Loucy (cell line): ENCODE measurements at regions not wholly inside any gene's neighbourhood (a gene's known extent, or its start where the extent isn't known, plus 50 kb on each side); places are given as distances from the start of the nearest gene placed in this dataset.

Experiments
- H2AFZ ChIP-seq: fragments of 200-600 bp; sonication (generic); 2 replicates; pipeline ENCODE4 v1.6.0; 2016; ENCODE audit warnings: antibody characterized with exemption, mild to moderate bottlenecking, low read length, moderate library complexity
- H3F3A ChIP-seq: fragments of 200-600 bp; 2 replicates; pipeline ENCODE4 v1.6.0; 2016; ENCODE audit warnings: antibody characterized with exemption, low read depth, mild to moderate bottlenecking
- H3K27me3 ChIP-seq: fragments of 200-600 bp; sonication (generic); 2 replicates; pipeline ENCODE4 v1.6.1; 2014; ENCODE audit warnings: low read length, mild to moderate bottlenecking; ENCODE audit not compliant: insufficient read depth, poor library complexity, severe bottlenecking
- H3K36me3 ChIP-seq: fragments of 200-600 bp; sonication (generic); 2 replicates; pipeline ENCODE4 v1.6.1; 2016; ENCODE audit warnings: low read length; ENCODE audit not compliant: insufficient read depth
- H3K4me1 ChIP-seq: fragments of 200-600 bp; sonication (generic); 2 replicates; pipeline ENCODE4 v1.5.1; 2014; ENCODE audit warnings: low read length, mild to moderate bottlenecking; ENCODE audit not compliant: insufficient read depth, poor library complexity, severe bottlenecking
- H3K4me2 ChIP-seq: fragments of 200-600 bp; sonication (generic); 2 replicates; pipeline ENCODE4 v1.6.0; 2014; ENCODE audit warnings: antibody characterized with exemption, low read length, low read depth, mild to moderate bottlenecking; ENCODE audit not compliant: poor library complexity, severe bottlenecking
- H3K4me3 ChIP-seq: fragments of 200-600 bp; sonication (generic); 2 replicates; pipeline ENCODE4 v1.5.1; 2014; ENCODE audit warnings: low read length, mild to moderate bottlenecking, mixed read lengths; ENCODE audit not compliant: poor library complexity, severe bottlenecking
- H3K79me2 ChIP-seq: fragments of 200-600 bp; sonication (generic); 2 replicates; pipeline ENCODE4 v1.6.1; 2014; ENCODE audit warnings: low read length; ENCODE audit not compliant: insufficient read depth
- H3K9ac ChIP-seq: fragments of 200-600 bp; sonication (generic); 2 replicates; pipeline ENCODE4 v1.6.0; 2014; ENCODE audit warnings: mild to moderate bottlenecking, low read depth, low read length, moderate library complexity; ENCODE audit not compliant: poor library complexity, severe bottlenecking
- H3K9me2 ChIP-seq: fragments of 200-600 bp; sonication (generic); replicated peaks from 2 replicates; pipeline ENCODE4 v1.6.1; 2016; ENCODE audit warnings: low read depth, low read length, mixed read lengths
- H3K9me3 ChIP-seq: fragments of 200-600 bp; sonication (generic); 2 replicates; pipeline ENCODE4 v1.6.1; 2014; ENCODE audit warnings: mild to moderate bottlenecking, antibody characterized with exemption, low read length, low read depth; ENCODE audit not compliant: insufficient read depth
- H4K20me1 ChIP-seq: fragments of 200-600 bp; sonication (generic); 2 replicates; pipeline ENCODE4 v1.6.0; 2014; ENCODE audit warnings: antibody characterized with exemption, low read length, mild to moderate bottlenecking; ENCODE audit not compliant: insufficient read depth, poor library complexity, severe bottlenecking
- CTCF ChIP-seq: fragments of 200-600 bp; sonication (generic); conservative IDR thresholded peaks from 2 replicates; pipeline ENCODE4 v1.5.1; 2014; ENCODE audit warnings: mild to moderate bottlenecking, antibody characterized with exemption, low read length
- EZH2phosphoT487 ChIP-seq: fragments of 200-600 bp; IDR thresholded peaks from 2 replicates; pipeline ENCODE4 v1.6.1; 2018; ENCODE audit warnings: antibody characterized with exemption, mild to moderate bottlenecking, moderate library complexity, borderline replicate concordance

GRCh38 chrX:25070038-25070437 is 54.3 kb upstream of the ARX start:
- H3F3A ChIP-seq, result no peaks in the 10 kb centered on the region
- H3K9me3 ChIP-seq, result no peaks in the 10 kb centered on the region
- no peaks in the 10 kb centered on the region for H3K36me3 ChIP-seq
- H3K79me2 ChIP-seq, result no peaks in the 10 kb centered on the region
- H4K20me1 ChIP-seq, result no peaks in the 10 kb centered on the region
- no peak overlapping the region for H3K4me3 ChIP-seq
- H2AFZ ChIP-seq, result no peak overlapping the region
- H3K4me2 ChIP-seq, result no peak overlapping the region
- H3K4me1 ChIP-seq, result peaks cover 16% of the 10 kb centered on the region
- no peak for TF ChIP-seq EZH2phosphoT487
- no peak for TF ChIP-seq CTCF
- no peak overlapping the region for H3K9ac ChIP-seq
- no peaks in the 10 kb centered on the region for H3K9me2 ChIP-seq
- no peaks in the 10 kb centered on the region for H3K27me3 ChIP-seq

GRCh38 chrX:25069209-25069608 is 53.4 kb upstream of the ARX start:
- Histone ChIP-seq H4K20me1 (no peaks in the 10 kb centered on the region), H3K4me2 (no peak overlapping the region), H3K27me3 (no peaks in the 10 kb centered on the region), H3K9me2 (no peaks in the 10 kb centered on the region), H2AFZ (no peak overlapping the region), H3K79me2 (no peaks in the 10 kb centered on the region), H3F3A (no peaks in the 10 kb centered on the region), H3K9me3 (no peaks in the 10 kb centered on the region), H3K4me1 (peaks cover 16% of the 10 kb centered on the region), H3K4me3 (no peak overlapping the region), H3K36me3 (no peaks in the 10 kb centered on the region), H3K9ac (no peak overlapping the region)
- TF ChIP-seq EZH2phosphoT487 (no peak), CTCF (no peak)

- Histone ChIP-seq H3K36me3 (no peaks in the 10 kb centered on the region), H3K9me2 (no peaks in the 10 kb centered on the region), H3K4me2 (peak overlapping the region; percentile 23), H4K20me1 (no peaks in the 10 kb centered on the region), H3F3A (no peaks in the 10 kb centered on the region), H3K4me3 (no peak overlapping the region), H3K27me3 (no peaks in the 10 kb centered on the region), H3K4me1 (peaks cover 16% of the 10 kb centered on the region), H3K9me3 (no peaks in the 10 kb centered on the region), H2AFZ (no peak overlapping the region), H3K79me2 (no peaks in the 10 kb centered on the region), H3K9ac (no peak overlapping the region)
- TF ChIP-seq EZH2phosphoT487 (no peak), CTCF (no peak)
Observed at GRCh38 chrX:25068340-25068739, 52.6 kb upstream of the ARX start.
